ENCODE measurements at regions not wholly inside any gene's neighbourhood (a gene's known extent, or its start where the extent isn't known, plus 50 kb on each side); places are given as distances from the start of the nearest gene placed in this dataset.

DNA sequence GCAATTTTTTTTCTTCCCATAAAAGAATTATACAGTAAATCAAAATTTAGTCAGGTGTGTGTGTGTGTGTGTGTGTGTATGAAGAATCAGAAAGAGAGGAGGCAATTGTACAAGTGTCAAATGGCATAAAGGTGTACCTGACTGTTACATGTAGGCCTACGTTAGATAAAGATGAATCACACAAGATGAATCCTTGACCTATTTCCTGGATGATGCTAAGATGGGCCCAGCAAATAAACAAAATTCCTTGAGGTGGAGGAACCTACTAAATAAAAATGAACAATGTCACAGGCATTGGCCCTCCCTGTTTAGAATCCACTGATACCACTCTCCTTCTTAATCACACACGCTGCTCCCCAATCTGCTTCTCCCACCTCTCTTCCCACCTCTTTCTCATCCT, 79.7 kb upstream of the LRATD1 start:
- TF ChIP-seq POLR2A (IDR thresholded peaks at IDR 0.05): no peak
- no peak for TF ChIP-seq CTCF (IDR thresholded peaks at IDR 0.05)

All from Peyer's patch (tissue), 4 donors.